NCI-H2227 treated with DMSO at 0.1 percent for 48 hours (cell line): ENCODE measurements at regions not wholly inside any gene's neighbourhood (a gene's known extent, or its start where the extent isn't known, plus 50 kb on each side); places are given as distances from the start of the nearest gene placed in this dataset.
"Not testable (repeated sequence)": the region's sequence is repeated elsewhere in the genome, so short reads cannot be mapped to it uniquely, and the experiment has no call there.

Experiments used
- DNase-seq: peaks from one replicate; lab custom pipeline; 2025; lab: John Stamatoyannopoulos, UW

DNA sequence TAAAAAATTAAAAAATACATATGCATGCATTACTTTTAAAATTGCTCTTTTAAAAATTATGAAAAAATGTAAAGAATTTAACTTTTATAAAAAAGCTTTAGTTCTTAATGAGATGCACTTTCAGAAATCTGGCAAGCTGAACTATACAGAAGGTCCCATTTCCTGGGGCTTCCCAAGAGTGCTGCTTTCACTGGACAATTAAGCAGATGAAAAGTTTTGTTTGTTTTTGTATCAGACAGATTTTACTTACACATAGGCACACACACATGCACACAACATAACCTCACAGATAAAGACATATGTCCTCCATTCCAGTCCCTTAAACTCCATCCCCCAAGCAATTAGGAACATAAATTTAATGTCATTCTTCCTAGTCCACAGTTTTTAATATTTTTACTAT lies 402.3 kb upstream of the ASIC2 start:
- DNase-seq, result no peak

DNA sequence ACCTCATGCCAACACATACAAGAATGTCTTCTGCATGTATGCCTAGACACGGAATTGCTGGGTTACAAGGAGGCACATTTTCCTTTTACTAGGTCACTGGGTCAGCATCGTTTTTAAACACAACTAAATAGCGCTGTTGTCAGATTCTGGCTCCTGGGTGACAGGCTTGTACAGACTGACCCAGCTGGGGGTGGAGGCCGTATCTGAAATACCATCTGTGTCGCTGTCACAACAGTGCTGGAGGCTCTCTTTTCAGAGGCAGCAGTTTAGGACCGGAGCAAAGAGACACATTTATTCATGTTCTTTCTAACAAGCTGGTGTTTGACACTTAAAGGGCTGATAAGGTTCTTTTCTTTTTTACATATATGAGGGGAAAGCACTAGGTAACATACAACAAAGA lies 403.0 kb upstream of the ASIC2 start:
- no peak for DNase-seq

DNA sequence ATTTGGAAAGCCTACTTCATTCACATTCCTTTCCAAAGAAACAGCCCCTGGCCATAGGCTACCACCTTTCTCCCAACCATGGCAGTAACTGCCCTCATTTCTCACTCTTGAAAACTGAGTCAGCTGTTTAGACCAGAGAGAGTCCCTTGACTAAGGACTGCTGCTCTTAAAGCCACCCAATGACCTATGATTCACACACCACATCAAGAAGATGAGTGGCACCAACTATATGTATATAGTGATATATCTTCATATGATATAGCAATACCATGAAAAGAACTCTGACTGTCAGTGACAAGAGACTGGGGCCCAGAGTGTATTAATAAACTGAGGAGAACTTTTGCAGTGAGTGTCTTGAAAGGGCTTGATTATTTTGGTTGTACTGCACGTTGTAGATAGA lies 404.5 kb upstream of the ASIC2 start:
- DNase-seq, result no peak

DNA sequence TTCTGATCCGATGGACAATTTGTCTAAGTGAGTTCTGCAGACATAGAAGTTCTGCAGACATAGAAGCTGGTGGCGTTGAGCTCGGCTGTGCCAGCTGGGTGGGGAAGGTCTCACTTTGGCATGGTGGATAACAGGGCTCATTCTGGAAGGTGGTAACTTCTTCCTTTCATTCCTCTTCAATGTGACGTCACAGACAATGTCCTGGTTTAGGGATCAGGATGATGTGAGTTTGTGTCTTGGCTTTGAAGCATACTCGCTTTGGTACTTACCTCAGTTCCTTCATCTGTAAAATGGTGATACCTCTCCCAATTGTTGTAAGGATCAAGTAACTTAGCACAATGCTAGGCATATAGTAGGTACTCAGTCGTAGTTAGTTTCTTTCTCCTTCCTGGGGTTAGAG lies 408.8 kb upstream of the ASIC2 start:
- no peak for DNase-seq

DNA sequence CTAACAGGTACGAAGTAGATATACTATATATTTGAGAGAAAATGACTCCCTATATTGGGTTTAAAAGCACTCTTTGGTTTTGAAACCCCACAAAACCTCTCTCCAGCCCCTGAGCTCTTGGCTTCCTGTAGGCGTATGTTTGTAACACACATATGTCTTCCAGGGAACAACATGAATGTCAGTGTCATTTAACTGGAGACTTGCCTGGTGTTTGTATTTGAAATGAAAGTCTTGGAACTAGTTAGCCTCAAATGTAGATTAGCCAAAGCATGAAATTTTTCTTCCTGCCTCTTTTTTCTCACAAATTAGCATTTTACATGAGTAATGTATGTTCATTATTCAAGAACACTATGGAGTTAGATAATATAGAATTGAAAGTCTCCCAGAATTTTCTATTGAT lies 411.8 kb upstream of the ASIC2 start:
- DNase-seq, result no peak

DNA sequence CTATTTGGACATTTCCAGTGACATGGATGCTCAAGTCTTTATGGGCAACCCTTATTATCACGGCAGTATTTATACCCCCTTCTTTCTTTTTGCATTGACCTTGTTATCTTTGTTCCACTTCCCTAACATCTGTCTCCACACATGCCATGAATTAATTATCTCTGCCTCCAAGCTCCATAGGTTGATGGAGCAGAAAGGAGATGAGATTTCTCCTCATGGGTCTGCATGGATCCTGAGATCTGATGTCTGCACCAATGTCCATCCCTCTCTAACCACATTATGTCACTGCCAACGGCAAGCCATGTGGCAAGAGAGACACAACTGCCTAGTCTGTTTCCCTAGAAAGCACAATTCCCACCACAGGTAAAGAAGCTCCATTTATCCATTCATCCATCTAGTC lies 416.8 kb upstream of the ASIC2 start:
- DNase-seq, result no peak

DNA sequence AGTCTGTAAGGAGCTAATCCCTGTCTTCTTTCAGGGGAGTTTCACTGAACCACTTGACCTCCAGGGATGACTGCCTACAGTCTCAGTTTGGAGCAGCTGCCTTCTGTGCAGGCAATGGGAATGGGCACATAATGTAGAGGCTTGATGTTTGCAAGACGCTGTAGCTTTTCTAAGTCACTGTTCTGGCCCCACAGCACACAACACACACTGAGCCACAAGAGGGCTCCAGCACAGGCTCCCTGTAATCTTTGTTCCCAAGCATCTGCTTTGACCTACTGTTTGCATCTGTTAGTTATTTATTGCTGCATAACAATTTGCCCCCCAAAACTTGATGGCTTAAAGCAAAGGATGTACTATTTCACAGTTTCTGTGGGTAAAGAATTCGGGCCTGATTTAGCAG lies 419.0 kb upstream of the ASIC2 start:
- no peak for DNase-seq

DNA sequence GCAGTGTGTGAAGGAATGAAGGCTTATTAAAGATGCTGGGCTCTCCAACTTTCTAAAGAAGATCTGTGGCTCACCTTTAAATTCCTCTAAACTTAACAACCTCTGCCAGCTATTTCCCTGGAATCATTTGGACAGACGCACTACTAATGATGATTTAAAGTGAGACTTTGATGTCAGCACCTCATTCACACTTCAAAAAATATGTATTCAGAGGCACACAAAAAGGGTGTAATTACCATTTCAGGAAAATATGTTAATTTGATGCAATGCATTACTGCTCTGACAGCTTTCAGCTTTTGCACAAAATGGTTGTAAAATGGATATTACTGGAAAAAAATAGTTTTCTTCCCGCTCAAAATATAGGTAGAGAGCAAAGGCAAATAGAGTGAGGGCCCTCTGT lies 423.9 kb upstream of the ASIC2 start:
- DNase-seq, result no peak

DNA sequence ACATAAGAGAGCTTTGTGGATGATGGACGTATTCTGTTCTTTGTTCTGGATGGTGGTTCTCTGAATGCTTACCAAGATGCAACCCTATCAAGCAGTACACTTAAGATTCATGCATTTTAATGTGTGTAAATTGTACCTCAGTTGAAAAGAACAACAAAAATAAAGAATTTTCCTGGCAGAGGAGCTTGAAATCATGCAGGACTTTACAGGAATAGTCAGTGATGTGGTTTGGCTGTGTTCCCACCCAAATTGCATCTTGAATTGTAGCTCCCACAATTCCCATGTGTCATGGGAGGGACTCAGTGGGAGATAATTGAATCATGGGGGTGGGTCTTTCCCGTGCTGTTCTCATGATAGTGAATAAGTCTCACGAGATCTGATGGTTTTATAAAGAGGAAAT lies 430.6 kb upstream of the ASIC2 start:
- DNase-seq, result not testable (repeated sequence)

DNA sequence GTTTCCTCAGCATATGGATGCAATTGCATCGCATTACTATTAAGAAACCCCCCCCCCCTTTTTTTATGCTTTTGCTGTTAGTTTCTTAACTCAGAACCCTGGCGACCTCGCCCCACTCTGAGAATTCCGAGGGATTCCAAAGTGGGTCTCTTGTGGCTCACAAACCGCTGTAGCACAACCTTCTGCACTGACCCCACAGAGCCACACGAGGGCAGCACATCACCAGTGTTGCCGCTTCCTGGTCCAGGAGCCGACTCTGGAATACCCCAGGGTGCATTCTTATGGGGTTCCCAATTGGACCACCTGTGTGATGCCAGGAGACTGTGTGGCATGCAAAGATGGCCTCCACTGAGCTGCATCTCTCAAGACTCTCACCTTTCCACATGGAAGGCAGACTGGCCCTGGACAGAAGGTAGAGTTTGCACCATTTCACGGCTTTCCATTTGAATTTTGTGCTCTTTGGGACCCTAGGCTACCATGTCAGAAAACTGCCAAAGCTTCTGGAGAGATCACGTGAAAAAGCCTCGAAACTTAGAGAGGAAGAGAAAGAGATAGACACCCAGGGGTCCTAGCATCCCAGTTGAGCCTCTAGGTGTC lies 432.7 kb upstream of the ASIC2 start:
- DNase-seq, result peak; percentile 21

DNA sequence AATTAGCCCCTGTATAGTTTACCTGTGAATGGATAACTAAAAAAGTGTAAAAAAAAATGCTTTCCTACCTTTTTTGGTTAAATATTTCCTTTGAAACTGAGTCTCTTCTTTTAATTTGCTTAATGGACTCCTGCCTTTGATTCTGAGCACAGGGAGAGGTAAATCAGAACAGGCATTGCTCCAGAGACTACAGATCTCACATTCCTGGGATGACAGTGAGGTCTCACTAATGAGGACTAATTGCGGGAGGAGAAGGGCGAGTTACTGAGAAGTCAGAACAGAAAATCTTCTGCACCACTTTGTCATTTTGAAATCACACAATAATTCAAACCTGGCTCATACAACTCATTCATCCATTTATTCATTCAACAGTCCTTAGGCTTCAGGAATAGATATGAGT lies 437.0 kb upstream of the ASIC2 start:
- no peak for DNase-seq

DNA sequence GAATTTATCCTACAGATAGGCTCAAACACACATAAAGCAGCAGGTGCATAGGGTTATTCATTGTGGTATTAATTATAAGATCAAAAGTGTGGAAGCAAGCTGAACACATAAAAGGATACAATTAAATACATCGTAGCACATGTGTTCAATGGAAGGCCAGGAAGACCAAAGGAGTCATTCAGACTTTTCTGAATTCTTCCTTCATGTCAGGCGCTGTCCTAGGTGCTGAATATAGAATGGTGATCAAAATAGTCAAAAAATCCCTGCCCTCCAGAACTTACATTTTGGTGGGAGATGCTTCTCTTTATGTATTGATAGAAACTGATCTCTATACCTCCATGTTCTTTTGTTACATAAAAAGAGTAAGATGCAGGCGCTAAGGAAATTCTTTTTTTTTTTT lies 439.0 kb upstream of the ASIC2 start:
- no peak for DNase-seq

DNA sequence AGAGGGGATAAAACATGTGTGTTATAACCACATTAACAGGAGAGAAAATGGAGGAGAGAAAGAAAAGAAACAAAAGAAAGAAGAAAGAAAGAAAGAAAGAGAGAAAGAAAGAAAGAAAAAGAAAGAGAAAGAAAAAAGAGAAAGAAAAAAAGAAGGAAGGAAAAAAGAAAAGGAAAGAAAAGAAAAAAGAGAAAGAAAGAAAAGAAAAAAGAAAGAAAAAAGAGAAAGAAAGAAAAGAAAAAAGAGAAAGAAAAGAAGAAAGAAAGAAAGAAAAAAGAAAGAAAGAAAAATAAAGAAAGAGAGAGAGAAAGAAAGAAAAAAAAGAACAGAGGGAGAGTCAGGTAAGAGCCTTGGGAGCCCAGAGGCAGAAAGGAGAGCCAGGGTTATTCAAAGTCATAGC lies 446.6 kb upstream of the ASIC2 start:
- DNase-seq, result no peak

DNA sequence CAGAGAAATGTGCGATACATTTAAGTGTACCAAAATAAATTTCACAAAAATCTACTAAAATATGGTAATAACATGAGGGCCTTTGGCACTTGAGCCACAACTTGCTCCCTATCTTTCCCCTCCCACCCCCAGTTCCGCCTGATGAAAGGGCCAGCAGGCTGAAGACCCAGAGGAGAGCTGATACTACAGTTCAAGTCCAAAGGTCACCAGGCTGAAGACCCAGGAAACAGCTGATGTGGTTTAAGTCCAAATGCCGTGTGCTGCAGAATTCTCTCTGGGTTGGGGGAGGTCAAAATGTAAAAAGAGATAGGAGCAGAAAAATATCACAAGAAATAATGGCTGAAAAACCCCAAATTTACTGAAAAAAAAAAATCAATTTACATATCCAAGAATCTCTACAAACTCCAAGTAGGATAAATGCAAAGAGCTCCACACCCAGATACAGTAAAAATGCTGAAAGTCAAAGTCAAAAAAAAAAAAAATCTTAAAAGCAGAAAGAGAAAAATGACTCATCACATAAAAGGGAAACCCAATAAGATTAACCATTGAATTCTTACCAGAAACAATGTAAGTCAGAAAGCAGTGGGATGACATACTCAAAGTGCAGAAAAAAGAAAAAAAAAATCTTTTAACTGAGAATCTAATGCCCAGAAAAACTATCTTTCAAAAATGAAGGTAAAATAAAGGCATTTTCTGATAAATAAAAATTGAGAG lies 452.1 kb upstream of the ASIC2 start:
- DNase-seq, result no peak

DNA sequence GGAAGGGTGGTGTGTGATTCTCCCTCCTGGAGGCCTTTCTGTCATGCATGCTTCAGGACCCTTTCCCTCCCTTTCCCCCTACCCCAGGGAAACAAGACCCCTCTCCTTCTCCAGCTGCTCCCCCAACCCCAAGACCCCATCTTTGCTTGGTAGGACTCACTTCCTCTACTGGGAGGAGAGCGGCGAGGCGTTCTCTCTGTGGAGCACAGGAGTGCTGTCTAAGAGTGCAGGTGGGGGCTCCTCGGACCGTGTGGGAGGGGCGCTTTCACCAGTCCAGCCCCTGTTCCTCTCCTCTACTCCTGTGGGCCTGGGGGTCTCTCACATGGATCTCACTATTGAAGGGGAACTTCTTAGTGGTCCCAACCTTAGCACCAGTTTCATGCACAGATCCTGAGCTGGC lies 456.1 kb upstream of the ASIC2 start:
- DNase-seq, result no peak

DNA sequence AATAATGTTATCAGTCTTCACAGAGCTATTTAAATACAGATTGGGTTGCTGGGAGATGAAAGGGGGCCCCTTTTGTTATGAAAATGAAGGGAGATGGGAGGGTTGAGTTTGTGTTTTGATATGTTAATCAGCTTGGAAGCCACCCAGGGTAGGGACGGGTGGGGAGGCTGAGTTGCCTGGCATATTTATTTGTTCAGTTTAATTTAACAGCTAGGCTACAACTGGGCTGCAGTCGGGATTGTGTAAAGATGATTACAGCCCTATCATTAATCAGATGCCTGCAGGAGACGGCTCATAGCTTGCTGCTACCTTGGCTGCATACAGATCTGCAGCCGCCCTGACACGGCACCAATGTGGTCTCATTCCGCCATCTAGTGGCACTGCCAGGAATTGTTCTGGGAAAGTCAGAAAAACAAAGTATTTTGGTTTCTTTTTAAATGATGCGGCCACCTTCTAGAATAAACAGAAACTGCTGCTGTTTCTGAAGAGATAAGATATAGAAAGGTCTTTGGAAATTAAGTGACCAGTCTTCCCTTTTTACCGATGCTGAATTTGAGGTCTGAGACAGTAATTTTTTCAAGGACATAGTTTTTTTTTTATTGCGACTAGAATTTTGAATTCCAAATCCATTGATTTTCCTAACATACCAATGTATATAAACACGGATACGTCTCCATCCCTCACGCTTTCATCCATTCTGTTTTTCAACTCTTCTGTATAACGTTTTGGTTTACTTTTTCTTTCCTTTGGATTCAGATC lies 458.0 kb upstream of the ASIC2 start:
- peak; percentile 62 for DNase-seq

DNA sequence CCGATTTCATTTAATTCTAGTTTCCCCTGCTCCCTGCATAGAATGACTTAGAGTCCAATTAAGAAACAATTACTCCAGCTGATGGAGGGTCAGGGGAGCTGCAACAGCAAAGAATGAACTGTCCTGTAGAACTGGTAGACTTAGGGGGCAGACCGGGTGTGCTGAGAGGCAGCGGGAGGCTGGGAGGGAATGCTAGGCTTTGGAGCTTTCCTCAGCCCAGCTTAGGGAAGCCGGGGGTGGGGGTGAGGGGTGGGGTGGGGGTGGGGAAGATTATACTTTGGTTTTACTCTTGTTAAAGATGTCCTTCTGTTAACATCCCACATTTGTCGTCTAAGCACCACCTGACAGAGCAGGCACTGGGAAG lies 458.6 kb upstream of the ASIC2 start:
- peak; percentile 16 for DNase-seq

DNA sequence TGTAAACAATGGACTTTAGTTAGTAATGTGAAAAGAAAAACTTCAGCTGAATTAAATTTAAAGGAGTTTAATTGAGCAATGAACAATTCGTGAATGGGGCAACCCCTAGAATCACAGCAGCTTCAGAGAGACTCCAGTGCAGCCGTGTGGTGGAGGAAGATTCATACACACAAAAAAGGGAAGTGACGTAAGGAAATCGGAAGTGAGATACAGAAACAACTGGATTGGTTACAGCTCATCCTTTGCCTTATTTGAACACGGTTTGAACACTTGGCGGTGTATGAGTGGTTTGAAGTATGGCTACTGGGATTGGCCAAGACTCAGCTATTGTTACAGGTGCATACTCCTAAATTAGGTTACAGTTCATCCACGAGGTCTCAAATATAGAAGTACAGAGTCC lies 460.4 kb upstream of the ASIC2 start:
- no peak for DNase-seq

DNA sequence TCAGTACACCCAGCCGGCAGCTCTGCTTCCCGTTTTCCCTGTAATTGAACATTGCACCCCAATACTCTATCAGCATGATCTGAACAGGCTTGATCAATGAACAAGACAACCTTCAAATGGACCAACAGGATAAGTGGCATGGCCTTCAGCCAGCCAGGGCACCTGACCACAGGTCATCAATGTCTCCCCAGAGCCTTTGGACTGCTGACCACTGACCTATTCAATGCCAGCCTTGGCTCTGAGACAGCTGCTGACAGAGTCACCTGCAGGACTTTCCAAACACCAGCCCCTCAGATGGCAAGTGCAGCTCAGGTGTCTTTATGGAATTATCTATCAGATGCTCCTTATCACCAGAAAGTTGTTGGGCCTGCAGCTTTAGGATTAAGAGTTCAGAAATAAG lies 462.9 kb upstream of the ASIC2 start:
- DNase-seq, result no peak

DNA sequence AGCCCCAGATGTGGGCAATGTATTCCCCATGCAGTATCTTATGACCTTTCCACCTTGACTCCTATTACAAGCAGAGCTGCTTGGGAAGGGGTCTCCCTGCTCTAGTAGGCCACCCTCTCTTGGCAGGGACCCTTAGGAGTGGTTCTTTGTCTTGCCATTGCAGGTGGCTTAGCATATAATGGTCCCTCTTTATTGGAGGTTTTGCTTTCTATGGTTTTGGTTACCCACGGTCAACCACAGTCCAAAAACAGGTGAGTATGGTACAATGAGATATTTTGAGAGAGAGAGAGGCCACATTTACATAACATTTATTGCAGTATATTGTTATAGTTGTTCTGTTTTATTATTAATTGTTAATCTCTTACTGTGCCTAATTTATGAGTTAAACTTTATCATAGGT lies 472.8 kb upstream of the ASIC2 start:
- no peak for DNase-seq

DNA sequence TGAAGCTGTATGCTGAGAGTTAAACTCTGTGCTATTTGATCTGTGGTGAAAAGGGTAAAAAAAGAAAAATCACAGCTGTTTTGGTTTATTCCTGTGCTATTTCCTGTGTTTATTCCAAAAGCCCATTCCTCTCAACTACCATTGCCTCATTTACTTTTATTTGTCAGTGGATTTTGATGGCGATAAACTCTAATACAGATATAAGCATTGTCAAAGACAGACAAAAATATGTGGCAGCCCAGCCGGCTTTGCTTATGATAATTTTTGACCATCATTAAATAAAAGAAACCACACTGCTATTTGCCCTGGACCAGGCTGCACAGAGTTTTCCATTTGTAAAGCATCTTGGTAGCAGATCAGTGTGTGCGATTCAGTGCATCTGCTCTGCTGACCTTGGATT lies 473.6 kb upstream of the ASIC2 start:
- no peak for DNase-seq

DNA sequence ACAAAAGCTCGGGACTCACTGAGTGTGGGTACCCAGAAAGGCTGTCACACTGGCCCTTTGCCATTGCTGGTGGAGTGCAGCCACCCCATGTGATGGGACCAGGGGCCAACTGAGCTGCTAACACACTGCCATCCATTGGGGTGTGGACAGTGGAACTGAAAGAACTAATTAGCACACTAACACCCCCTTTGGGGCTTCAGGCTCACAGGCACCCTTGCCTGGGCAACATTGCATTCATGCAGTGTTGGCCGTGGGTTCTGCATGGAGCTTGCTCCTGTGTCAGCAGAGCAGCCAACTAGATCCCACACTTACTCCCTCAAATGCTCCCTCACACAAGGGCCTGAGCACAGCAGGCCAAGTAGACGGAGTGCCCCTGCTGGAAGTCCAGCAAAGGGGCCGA lies 476.0 kb upstream of the ASIC2 start:
- DNase-seq, result no peak

DNA sequence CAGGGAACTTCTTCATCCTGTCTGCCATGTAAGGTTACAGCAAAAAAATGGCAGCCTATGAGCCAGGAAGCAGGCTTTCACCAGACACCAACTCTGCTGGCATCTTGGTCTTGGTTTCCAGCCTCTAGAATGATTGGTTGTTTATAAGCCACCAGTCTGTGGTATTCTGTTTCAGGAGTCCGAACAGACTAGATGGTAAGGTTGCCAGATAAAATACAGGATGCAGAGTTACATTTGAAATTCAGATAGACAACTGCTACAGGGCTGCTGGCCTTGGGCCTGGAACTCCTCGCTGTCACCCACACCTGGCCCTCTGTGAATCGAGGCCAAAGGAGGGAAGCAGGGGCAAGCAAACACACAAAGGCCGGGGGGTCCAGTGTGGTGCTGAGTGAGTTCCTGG lies 478.8 kb upstream of the CCL2 start:
- DNase-seq, result no peak

DNA sequence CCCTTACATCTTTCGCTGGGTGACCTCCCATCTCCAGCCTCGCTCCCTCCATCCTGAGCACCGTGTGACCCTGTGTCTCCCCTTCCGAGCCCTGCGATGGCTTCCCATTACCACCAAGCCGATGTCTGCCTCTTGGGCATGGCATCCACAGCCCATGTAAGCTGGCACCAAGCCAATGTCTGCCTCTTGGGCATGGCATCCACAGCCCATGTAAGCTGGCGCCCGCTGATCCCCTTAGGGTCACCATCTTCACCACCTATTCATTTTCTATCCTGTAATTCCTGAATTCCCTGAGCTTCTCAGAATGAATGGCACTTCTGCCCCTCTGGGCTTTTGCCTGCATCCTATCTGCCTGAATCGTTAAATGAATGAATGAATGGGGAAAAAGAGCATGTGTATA lies 478.2 kb upstream of the CCL2 start:
- DNase-seq, result no peak
